Mesothelial cell of epicardium (in vitro differentiated cells): ENCODE measurements at regions not wholly inside any gene's neighbourhood (a gene's known extent, or its start where the extent isn't known, plus 50 kb on each side); places are given as distances from the start of the nearest gene placed in this dataset.

Experiments used
- DNase-seq, 2 experiments: peaks; one replicate each; pipeline ENCODE4 v3.0.0; 2021; ENCODE audit warnings: low spot score in 2 of 2; ENCODE audit not compliant: unreplicated experiment in 2 of 2
- H3K27ac Mint-ChIP-seq: 2 replicates; pipeline ENCODE4 v1.8.0; 2021; ENCODE audit warnings: mixed read lengths
- H3K27me3 Mint-ChIP-seq: 2 replicates; pipeline ENCODE4 v1.8.0; 2021; ENCODE audit warnings: low read depth, mixed read lengths
- H3K36me3 Mint-ChIP-seq: 2 replicates; pipeline ENCODE4 v1.8.0; 2021; ENCODE audit warnings: mixed read lengths
- H3K4me1 Mint-ChIP-seq: 2 replicates; pipeline ENCODE4 v1.8.0; 2021; ENCODE audit warnings: mixed read lengths
- H3K4me3 Mint-ChIP-seq: 2 replicates; pipeline ENCODE4 v1.8.0; 2021; ENCODE audit warnings: mild to moderate bottlenecking, moderate library complexity, mixed read lengths
- H3K9me3 Mint-ChIP-seq: 2 replicates; pipeline ENCODE4 v1.8.0; 2021; ENCODE audit warnings: mixed read lengths
- CTCF ChIP-seq: fragments of 200-600 bp; sonication (generic); IDR thresholded peaks from one replicate; pipeline ENCODE4 v1.5.0; 2021; ENCODE audit warnings: antibody characterized with exemption; ENCODE audit not compliant: unreplicated experiment

- Mint-ChIP-seq H3K4me3 (no peak overlapping the region), H3K27ac (no peak overlapping the region), H3K9me3 (peaks cover 14% of the 10 kb centered on the region), H3K4me1 (peaks cover 2% of the 10 kb centered on the region), H3K36me3 (no peaks in the 10 kb centered on the region), H3K27me3 (peaks cover 2% of the 10 kb centered on the region)
- no peak for DNase-seq
- no peak for TF ChIP-seq CTCF
These were observed 505.7 kb upstream of the KLHL29 start for GRCh38 chr2:22879009-22879863.

- H3K27ac Mint-ChIP-seq, result no peak overlapping the region
- H3K9me3 Mint-ChIP-seq, result peaks cover 13% of the 10 kb centered on the region
- H3K27me3 Mint-ChIP-seq, result no peaks in the 10 kb centered on the region
- DNase-seq, result no peak
- peaks cover 2% of the 10 kb centered on the region for H3K4me1 Mint-ChIP-seq
- H3K36me3 Mint-ChIP-seq, result no peaks in the 10 kb centered on the region
- no peak overlapping the region for H3K4me3 Mint-ChIP-seq
- TF ChIP-seq CTCF, result no peak
These were observed 504.8 kb upstream of the KLHL29 start for GRCh38 chr2:22880161-22880560.

DNA sequence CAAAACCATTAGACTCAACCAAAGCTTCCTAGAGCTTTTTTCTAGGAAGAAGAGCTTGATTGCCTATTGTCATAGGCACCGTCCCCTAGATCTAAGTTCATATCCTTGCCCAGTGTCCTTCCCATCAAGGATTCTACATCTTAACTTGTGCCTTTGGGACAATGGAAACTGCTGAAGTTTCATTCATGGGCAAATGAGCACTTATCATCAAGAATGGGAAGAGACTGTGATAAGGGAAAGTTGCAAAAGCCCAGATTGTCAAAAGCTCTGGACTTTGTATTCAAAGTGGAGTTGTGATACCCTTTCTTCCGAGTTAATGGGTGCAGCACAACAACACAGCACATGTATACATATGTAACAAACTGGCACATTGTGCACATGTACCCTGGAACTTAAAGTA lies 503.0 kb upstream of the KLHL29 start:
- Mint-ChIP-seq H3K4me3 (no peak overlapping the region), H3K9me3 (no peaks in the 10 kb centered on the region), H3K36me3 (no peaks in the 10 kb centered on the region), H3K4me1 (peaks cover 2% of the 10 kb centered on the region), H3K27me3 (no peaks in the 10 kb centered on the region), H3K27ac (no peak overlapping the region)
- DNase-seq, result no peak
- no peak for TF ChIP-seq CTCF

DNA sequence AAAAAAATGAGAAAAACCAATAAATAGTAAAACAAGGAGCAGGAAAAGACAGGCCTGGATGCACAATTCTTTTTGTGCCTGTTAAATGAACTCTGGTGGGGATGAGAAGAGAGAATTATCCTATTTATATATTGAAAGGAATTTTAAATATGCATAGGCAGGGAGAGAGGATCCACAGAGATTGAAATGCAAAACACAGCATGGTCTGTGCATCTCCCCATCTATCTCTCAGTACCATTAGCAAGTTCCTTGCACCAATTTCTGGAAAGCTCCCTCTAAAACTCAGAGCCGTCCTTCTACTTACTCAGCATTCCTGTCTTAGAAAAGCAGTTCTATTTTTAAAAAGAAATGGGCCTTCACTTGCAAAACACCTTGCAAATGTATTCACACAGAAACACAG lies 502.3 kb upstream of the KLHL29 start:
- Mint-ChIP-seq H3K9me3 (no peaks in the 10 kb centered on the region), H3K27me3 (no peaks in the 10 kb centered on the region), H3K36me3 (no peaks in the 10 kb centered on the region), H3K4me1 (peaks cover 2% of the 10 kb centered on the region), H3K27ac (no peak overlapping the region), H3K4me3 (no peak overlapping the region)
- no peak for DNase-seq
- no peak for TF ChIP-seq CTCF

- no peak overlapping the region for H3K27ac Mint-ChIP-seq
- no peak for TF ChIP-seq CTCF
- no peaks in the 10 kb centered on the region for H3K9me3 Mint-ChIP-seq
- no peak overlapping the region for H3K4me3 Mint-ChIP-seq
- H3K36me3 Mint-ChIP-seq, result no peaks in the 10 kb centered on the region
- DNase-seq, result no peak
- H3K27me3 Mint-ChIP-seq, result no peaks in the 10 kb centered on the region
- peaks cover 2% of the 10 kb centered on the region for H3K4me1 Mint-ChIP-seq
These were observed 501.9 kb upstream of the KLHL29 start for GRCh38 chr2:22883054-22883453.
